HG03521 (cell line): ENCODE measurements at regions not wholly inside any gene's neighbourhood (a gene's known extent, or its start where the extent isn't known, plus 50 kb on each side); places are given as distances from the start of the nearest gene placed in this dataset.
"Not testable (repeated sequence)": the region's sequence is repeated elsewhere in the genome, so short reads cannot be mapped to it uniquely, and the experiment has no call there.

ENCODE experiments used
- ATAC-seq: cut with Tn5 transposase; IDR thresholded peaks from one replicate; pipeline ENCODE4 v1.9.1; 2021; ENCODE audit warnings: mild to moderate bottlenecking, moderate library complexity; ENCODE audit not compliant: unreplicated experiment

DNA sequence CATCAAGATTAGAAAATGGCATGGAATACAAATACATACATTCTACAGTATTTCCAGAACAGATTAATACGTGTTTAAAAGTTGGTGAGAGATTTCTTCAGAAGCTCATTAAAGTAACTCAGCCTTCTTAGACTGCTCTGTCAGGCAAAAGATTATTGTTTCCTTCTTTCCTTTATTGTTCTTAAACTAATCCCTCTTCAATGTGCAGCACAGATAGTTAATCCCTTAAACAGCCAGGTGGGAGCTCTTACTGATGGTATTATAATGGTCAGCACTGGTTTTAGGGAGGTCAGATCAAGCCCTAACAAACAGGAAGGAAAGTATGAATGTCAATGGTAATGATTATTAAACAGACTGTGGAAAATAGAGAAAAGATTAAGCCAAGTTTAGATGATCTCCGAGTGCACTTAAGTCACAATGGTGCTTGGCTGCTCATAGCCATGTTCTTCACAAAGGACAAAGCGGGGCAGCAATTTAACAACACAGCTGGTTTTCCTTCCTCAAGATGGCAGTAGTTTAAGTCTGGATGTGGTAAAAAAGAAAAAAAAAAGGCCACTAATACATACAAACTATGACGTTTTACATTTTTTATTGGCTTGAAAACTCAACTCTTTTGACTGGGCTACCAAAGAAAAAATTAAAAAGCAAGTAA is 992.6 kb downstream of the PCDH9 start:
- no peak for ATAC-seq

DNA sequence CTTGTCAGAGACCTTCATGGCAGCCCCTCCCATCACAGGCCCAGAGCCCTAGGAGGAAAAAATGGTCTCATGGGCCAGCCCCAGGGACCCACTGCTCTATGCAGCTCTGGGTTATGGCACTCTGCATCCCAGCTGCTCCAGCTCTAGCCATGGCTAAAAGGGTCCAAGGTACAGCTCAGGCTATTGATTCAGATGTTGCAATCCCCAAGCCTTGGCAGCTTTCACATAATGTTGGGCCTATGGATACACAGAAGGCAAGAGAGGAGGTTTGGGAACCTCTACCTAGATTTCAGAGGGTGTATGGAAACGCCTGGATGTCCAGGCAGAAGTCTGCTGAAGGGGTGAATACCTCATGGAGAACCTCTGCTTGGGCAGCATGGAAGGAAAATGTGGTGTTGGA is 996.0 kb downstream of the PCDH9 start:
- ATAC-seq, result no peak

DNA sequence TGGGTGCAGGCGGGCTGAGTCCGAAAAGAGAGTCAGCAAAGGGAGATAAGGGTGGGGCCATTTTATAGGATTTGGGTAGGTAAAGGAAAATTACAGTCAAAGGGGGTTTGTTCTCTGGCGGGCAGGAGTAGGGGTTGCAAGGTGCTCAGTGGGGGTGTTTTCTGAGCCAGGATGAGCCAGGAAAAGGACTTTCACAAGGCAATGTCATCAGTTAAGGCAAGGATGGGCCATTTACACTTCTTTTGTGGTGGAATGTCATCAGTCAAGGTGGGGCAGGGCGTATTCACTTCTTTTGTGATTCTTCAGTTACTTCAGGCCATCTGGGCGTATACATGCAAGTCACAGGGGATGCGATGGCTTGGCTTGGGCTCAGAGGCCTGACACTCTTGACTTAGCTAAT is 998.2 kb downstream of the PCDH9 start:
- not testable (repeated sequence) for ATAC-seq

DNA sequence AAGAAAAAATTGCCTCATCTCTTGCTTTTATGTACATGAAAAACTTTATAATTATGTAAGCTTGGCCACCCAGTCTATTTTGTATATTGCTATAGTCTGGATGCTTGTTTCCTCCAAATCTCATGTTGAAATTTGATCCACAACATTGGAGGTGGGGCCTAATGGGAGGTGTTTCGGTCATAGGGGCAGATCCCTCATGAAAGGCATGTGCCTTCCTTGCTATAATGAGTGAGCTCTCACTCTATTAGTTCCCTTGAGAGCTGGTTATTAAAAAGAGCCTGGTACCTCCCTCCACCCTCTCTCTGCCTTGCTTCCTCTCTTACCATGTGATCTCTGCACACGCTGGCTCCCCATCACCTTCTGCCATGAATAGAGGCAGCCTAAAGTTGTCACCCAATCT is 1005.1 kb downstream of the PCDH9 start:
- ATAC-seq, result no peak

DNA sequence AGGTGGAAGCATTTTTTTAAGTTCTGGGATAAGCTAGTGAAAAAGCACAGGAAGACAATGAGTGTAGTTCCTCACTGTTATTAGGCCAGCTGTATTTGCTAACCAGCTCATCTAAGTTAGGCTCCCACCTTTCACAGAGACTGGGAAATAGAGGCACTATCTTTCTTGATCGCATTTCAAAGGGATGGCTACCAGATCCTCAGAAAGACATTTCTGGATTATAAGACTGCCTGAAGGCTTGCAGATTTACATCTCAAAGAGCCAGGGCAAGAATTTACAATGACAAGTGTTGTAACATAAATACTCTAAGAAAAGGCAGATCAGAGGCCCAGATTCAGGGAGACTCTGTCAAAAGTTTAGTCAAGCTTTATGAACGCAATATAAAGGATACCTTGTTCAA is 1005.5 kb downstream of the PCDH9 start:
- ATAC-seq, result no peak

DNA sequence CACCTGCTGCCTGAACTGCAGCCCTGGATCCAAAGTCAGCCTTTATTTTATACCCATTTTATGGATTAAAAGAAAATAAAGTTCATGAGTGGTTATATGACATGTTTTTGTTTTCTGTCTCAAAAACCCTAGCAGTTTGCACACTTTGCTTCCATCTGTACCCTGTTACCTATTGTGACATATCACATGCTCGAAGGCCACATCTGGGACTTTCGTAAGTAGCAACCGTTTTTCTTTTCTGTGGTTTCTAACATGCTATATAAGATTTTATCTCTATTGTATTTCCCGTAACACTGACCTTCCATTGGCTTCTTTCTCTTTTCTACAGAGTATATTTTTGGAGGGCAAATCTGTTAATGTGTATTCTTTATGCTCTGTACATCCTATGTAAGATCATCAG is 1007.2 kb downstream of the PCDH9 start:
- no peak for ATAC-seq

DNA sequence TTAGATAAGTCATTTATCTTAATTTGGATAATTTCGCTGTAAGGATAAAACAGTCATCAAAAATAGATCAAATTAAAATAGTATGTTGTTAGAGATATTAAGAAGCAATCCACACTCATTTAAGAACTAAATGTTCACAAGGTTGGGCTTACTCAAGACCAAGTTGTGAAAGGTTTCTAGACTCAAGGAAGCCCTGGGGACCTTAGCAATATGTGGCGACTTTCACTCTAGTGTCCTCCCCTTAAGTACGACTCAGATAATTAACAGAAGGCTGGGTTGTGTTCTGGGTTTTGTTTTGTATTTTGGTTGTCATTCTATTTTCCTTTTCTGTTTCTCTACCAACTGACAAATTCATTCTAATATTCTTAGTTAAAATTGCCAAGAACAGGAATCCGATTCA is 1008.0 kb downstream of the PCDH9 start:
- ATAC-seq, result no peak

DNA sequence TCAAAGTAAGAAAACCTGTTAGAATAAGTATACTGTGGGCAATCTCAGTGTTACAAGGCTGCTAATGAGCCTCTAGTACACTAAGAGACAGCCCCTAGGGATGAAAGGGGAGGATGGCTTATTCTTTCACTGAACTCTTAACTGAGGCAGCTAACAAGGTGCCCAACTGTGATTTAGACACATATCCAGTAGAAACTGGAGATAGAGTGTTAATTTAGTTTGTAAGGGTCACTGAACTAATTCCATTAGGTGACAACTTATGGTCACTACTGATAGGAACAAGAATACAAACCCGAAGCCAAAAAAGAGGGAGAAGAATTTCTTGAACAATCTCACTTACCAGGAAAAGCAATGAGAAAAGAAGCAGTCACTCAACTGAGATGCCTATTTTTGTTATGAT is 1010.6 kb downstream of the PCDH9 start:
- no peak for ATAC-seq

DNA sequence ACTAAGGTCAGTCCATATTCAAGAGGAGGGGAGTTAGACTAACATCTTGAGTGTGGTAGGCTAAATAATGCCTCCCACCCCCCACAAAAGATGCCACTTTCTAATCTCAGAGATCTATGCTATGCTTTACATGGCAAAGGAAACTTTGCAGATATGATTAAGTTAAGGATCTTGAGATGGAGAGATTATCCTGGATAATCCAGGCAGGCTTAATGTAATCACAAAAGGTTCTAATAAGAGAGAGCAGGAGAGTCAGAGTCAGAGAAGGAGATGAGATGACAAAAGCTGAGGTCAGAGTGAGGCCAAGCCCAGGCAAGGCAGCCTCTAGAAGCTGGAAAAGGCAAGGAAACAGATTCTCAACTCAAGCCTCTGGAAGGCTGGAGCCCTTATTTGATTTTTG is 1011.6 kb downstream of the PCDH9 start:
- ATAC-seq, result no peak

DNA sequence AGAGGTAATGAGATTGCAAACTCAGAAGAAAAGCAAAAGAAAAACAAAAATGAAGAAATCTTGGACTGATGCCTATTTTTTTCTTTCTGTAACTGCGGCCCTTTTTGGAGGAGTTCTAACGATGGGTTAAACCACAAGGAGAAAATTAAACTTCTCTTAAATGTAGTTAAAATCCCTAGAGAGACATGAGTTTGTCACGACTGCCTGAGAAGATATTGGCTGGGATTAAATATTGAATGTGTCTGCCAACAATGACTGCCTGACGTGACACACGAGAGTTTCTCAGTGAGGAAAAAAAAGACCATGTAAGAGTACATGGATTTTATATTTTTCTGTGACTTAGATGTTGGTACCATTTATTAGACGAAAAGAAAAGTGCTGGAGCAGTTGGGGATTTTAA is 1013.4 kb downstream of the PCDH9 start:
- no peak for ATAC-seq

DNA sequence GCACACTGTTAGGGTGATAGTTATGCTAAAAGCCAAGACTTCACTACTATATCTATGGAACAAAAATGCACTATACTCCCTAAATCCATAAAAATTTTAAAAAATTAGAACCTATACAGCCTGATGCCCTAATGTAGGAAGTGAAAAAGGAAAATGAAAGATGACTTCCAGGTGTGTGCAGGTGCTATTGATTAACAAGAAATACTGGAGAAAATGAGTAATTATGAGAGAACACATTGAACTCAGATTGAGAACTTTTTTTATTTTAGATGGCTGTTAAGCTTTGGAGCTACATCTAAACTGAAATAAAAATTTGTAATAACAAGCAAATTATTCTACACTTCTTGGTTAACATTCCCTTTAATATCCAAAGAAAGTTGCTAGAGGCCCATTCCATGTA is 1015.7 kb downstream of the PCDH9 start:
- ATAC-seq, result no peak

DNA sequence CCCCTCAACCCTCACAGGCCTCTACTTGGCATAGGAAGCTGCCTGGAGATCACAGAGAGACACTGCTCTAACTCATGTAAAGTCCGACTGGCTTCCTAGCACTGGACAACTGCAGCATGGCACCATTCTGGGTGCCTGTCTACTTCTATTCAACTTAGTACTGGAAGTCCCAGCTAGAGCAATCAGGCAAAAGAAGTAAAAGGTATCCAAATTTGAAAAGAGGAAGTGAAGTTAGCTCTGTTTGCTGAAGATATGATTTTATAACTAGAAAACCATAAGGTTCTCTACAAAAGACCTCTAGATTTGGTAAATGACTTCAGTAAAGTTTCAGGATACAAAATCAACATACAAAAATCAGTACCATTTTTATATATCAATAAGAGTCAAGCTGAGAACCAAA is 1017.6 kb downstream of the PCDH9 start:
- no peak for ATAC-seq

DNA sequence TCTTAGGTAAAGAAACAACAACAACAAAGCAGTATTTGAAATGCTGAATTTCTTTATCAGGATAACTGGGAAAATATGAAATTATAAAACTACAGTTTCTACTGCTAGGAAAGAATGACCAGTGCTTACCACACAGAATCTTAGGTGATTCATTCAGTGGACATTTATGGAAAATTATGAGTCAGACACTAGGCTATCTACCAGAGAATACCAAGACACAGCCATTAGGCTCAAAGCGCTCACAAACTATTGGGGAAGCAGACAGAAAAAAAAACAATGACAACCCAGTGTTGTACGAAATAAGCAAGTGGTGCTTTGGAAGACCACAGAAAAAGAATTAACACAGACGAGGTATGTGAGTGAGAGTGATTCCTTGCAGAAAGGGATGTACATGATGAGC is 1019.5 kb downstream of the PCDH9 start:
- ATAC-seq, result no peak

DNA sequence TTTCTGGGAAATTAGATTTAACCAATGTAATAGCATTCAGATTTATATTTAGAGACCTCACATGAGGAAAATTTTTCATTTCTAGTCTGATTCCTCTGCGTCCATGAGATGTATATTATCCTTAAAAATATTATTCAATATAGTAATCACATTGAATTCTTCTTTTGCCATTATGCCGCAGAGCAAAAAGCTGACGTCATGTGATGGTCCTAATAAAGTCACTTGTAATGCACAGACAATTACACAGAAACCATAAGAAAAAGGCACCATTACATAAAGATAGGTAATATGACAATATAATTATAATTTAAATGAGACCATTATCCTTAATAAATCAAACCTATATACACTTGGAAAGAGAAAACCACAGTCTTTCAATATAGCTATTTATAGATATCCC is 1021.5 kb downstream of the PCDH9 start:
- no peak for ATAC-seq

DNA sequence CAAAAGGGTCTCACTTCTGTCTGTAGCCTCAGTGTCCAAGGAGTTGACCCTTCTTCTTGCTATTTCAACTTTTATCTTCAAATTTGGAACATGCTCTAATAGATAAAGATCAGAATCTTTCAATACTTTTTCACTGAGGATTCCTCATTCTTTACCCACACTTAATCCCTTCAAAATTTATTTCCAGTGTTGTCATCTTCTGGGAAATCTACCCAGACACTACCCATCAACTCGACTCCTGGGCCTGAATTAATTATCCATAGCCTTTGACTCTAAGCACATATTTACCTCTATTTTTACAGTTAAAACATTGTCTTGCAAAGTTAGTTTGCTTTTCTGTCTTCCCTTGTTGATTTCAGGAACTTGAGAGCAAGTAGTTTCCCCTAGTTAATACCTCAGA is 1022.5 kb downstream of the PCDH9 start:
- no peak for ATAC-seq

DNA sequence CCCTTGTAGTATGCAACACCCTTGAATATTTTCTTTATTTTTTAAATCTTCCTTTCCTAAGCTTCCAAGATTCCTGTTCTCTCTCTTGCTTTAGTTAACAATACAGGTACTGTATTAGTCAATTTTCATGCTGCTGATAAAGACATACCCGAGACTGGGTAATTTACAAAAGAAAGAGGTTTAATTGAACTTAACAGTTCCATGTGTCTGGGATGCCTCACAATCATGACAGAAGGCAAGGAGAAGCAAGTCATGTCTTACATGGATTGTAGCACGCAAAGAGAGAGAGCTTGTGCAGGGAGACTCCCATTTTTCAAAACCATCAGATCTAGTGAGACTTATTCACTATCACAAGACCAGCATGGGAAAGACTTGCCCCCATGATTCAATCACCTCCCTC is 1024.3 kb downstream of the PCDH9 start:
- ATAC-seq, result no peak

DNA sequence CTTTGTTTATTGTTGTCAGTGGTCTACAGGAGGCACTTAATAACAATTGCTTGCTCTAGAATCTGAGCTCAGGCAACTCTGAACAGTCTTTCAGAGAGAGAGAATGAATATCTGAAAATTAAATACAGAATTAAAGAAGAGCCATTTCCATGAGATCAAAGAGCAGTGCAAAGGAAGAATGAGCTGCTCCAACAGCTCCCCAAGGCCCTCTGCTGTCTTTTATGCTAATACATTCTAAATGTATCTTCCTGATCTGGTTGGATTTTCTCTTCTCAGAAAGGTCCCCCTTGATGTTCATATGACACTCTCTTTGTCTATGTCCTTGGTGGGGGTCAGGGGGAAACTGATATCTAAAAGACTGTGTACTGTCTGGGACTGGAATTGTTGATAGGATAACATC is 1029.6 kb downstream of the PCDH9 start:
- ATAC-seq, result no peak

DNA sequence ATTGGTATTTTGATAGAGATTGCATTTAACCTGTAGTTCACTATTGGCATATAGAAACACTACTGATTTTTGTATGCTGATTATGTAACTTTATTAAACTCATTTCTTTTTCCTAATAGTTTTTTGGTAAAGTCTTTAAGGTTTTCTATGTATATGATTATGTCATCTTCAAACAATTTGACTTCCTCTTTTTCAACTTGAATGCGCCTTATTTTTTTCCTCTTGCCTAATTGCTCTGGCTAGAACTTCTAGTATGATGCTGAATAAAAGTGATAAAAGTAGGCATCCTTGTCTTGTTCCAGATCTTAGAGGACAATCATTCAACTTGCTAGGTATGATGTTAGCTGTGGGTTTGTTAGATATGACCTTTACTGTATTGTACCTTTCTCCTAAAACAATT is 1034.9 kb downstream of the PCDH9 start:
- no peak for ATAC-seq

DNA sequence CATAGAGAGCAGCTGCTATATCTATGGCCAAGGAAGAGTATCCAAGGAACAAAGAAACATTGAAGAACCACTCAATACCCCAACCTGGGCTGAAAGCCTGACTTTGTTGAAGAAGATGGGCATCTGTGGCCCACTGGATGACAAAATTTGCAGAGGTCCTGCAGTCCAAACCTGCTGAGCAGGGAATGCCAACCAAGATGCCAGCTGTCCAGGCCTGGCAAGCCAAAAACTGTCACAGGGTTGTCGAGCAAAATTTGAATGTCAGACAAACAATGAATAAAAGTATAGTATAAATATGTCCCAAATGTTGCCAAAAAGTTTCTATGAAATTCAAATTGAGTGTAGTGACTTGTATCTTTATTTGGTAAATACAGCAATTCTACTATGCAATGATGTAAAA is 1040.2 kb downstream of the PCDH9 start:
- no peak for ATAC-seq

DNA sequence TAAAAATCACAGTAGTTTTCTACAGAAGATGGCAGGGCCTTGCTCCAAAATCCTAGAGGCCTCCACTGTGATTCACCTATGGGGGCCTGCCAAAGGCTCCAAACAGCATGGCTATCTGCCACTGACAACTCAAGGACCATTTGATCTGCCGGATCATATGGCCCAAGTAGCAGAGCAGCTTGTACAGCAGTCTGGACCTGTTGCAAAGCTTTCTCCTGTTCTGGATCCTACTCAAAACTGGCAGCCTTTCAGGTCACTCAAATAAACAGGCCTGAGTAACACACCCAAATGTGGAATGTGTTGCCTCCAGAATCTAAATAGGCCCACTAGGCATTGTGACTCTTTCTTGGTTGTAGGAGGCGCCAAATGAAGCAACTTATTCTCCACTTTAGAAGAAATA is 1049.3 kb downstream of the PCDH9 start:
- no peak for ATAC-seq

DNA sequence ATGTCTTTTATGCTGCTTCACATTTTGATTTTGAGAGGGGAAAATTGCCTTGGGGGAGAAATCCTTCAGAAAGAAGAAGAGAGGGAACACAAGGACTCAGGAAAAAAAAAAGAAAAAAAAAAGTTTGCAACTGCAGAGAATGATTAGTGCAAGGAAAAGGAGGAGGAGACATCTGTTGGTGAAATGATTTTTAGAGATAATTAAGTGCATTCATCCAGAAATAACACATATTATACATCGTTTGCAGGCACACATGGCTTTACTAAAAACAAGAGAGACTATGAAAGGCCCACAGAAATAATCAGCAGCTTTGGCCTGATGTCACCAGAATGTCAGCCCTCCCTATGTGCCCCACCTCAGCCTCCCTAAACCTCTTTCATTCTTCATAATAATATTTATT is 1058.2 kb downstream of the PCDH9 start:
- ATAC-seq, result no peak

DNA sequence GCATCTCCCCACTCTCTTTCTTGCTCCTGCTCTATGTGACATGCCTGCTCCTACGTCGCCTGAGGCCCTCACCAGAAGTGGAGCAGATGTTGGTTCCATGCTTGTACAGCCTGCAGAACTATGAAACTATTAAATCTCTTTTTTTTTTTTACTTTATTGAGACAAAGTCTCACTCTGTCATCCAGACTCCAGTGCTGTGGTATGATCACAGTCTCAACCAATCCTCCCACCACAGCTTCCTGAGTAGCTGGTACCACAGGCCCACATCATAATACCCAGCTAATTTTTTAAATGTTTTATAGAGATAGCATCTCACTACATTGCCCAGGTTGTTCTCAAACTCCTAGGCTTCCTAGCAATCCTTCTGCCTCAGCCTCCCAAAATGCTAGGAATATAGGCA is 1067.7 kb downstream of the PCDH9 start:
- ATAC-seq, result no peak

DNA sequence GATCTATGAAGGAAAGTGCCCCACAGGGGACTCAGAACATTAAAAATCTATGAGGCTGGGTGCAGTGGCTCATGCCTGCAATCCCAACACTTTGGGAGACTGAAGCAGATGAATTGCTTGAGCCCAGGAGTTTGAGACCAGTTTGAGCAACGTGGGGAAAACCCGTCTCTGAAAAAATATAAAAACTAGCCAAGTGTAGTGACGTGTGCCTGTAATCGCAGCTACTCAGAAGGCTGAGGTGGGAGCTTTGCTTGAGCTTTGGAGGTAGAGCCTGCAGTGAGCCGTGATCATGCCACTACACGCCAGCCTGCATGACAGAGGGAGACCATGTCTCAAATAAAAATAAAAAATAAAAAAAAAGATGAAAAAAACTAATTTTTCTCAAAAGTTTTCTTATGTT is 1070.6 kb downstream of the PCDH9 start:
- ATAC-seq, result no peak

DNA sequence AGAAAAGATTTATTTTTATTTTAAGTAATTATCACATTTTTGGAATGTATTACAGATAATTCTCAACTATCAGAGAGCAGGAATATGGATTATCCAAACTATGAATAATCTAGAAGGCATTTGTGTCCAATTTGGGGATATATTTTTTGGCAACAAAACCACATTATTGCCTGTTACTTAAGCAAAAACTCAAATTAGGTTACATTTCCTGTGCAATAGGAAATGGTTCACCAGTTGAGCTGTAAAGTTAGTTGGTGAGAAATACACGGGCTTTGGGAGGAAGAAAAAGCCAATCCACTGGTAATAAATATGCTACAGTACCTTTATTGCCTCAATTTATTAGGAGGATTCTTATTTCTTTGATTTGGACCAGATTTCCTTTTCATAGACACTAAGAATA is 1075.2 kb downstream of the PCDH9 start:
- no peak for ATAC-seq
